Stimulated activated CD4-positive, alpha-beta T cell treated with anti-CD3 and anti-CD28 coated beads, Interleukin-12 subunit alpha, Interleukin-12 subunit beta, amount 100 ng/mL, for 4 hours (primary cell): ENCODE measurements at regions not wholly inside any gene's neighbourhood (a gene's known extent, or its start where the extent isn't known, plus 50 kb on each side); places are given as distances from the start of the nearest gene placed in this dataset.
"Not testable (repeated sequence)": the region's sequence is repeated elsewhere in the genome, so short reads cannot be mapped to it uniquely, and the experiment has no call there.

ENCODE experiments used
- DNase-seq: peaks from one replicate; pipeline ENCODE4 v3.0.0-alpha.2; 2020

- no peak for DNase-seq
These were observed 109.5 kb upstream of the ZNF267 start for GRCh38 chr16:31764103-31764502.

DNA sequence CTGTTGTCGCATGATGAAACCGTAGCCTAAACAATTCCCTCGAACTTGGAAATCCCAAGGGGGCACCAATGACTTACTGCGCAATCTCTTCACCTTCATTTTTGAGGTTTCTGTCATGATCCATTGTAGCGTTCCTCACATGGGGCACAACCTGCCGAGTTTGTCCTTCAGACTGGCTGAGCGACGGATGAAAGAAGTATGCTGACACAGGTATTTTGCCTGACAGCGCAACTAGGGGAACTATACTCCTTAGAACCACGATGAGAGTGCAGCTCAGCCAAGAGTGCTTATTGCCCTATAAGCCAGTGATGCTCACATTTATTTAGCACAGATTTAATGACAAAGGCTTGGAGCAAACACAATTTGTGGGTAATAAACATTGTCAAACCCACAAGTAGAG lies 106.3 kb upstream of the ZNF267 start:
- no peak for DNase-seq

- no peak for DNase-seq
These were observed 93.3 kb upstream of the ZNF267 start for GRCh38 chr16:31780342-31780741.

DNA sequence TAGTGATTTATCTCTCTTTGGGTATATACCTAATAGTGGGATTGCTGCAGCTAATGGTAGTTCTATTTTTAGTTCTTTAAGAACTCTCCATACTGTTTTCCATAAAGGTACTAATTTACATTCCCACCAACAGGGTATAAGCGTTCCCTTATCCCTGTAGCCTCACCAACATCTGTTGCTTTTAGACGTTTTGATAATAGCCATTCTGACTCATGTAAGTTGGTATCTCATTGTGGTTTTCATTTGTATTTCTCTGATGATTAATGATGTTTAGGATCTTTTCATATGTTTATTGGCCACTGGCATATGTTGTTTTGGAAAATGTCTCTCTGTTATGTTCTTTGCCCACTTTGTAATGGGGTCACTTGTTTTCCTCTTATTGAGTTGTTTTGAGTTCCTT lies 88.5 kb upstream of the ZNF267 start:
- no peak for DNase-seq

- DNase-seq: no peak
These were observed 66.5 kb upstream of the ZNF267 start for GRCh38 chr16:31807086-31807485.

GRCh38 chr16:31810863-31811262 lies 62.7 kb upstream of the ZNF267 start:
- DNase-seq: no peak

GRCh38 chr16:31816141-31816540 lies 57.5 kb upstream of the ZNF267 start:
- not testable (repeated sequence) for DNase-seq

DNA sequence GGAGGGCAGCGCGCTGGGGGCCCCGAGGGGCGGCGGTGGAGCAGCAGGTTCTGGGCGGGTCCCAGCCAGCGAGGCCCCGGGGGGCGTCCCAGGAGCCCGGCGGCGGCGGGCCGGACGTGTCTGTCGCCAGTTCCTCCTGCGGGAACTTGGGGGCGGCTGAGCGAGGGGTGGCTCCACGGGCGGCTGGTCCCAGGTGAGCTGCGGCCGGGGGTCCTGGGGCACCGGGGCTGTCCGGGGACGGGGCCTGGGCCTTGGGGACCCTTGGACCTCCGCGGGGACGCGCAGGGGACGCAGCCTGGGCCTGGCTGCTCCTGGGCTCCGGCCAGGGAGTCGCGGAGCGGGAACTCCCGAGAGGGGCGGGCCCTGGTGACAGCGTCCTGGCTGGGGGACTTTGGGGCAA lies 54.2 kb upstream of the ZNF267 start:
- no peak for DNase-seq

- no peak for DNase-seq
These were observed 53.7 kb upstream of the ZNF267 start for GRCh38 chr16:31819948-31820347.
